HCT116 (cell line): ENCODE measurements at regions not wholly inside any gene's neighbourhood (a gene's known extent, or its start where the extent isn't known, plus 50 kb on each side); places are given as distances from the start of the nearest gene placed in this dataset.

ENCODE experiments used
- ATAC-seq: fragments of 200-7000 bp; cut with Tn5 transposase; 2 replicates; pipeline ENCODE4 v1.9.1; 2020; ENCODE audit warnings: mild to moderate bottlenecking, moderate library complexity
- BruUV-seq: library from RNA; stranded (reverse); fragments of 400-500 nt; replicated peaks from 2 replicates; lab custom pipeline; 2021; lab: Mats Ljungman, UMichigan
- CTCF ChIA-PET: fragments of 300-600 bp; sonication (Branson Sonifier 250); formaldehyde crosslinking; loops from one replicate; lab custom pipeline; 2021; ENCODE audit warnings: antibody characterized with exemption; lab: Charles Lee
- POLR2A ChIA-PET: fragments of 300-600, 350-600 bp; sonication (Branson Sonifier 250); formaldehyde crosslinking; loops from one replicate; lab custom pipeline; 2021; ENCODE audit warnings: antibody characterized with exemption; lab: Charles Lee
- RAD21 ChIA-PET, 2 experiments: fragments of 300-600 bp; sonication (Branson Sonifier 250); formaldehyde crosslinking; loops; one replicate each; lab custom pipeline; 2023; ENCODE audit warnings: low total read pairs in 2 of 2; ENCODE audit not compliant: uncharacterized antibody in 2 of 2, unreplicated experiment in 2 of 2, low non-redundant PET in 1 of 2; lab: Charles Lee
- DNase-seq: peaks from one replicate; pipeline ENCODE4 v3.0.0-alpha.2; 2010; ENCODE audit warnings: low read depth, low spot score
- H2AFZ ChIP-seq: fragments of 200-600 bp; shearing (Covaris generic), sonication (generic); 2 replicates; pipeline ENCODE4 v1.6.1; 2017; ENCODE audit warnings: low read depth, mixed run types, mixed read lengths, antibody characterized with exemption, low read length; ENCODE audit not compliant: poor library complexity, severe bottlenecking
- H3K27ac ChIP-seq: 2 replicates; pipeline ENCODE4 v1.5.1; 2012; ENCODE audit warnings: low read depth, low read length
- H3K27me3 ChIP-seq: fragments of 200-600 bp; sonication (generic); 2 replicates; pipeline ENCODE4 v1.6.1; 2016; ENCODE audit warnings: mixed run types, low read length, mixed read lengths; ENCODE audit not compliant: insufficient read depth
- H3K36me3 ChIP-seq, 2 experiments: fragments of 200-500 bp in 1 of 2; fragments of 200-600 bp in 1 of 2; sonication (Bioruptor generic) in 1 of 2; sonication (generic) in 1 of 2; 2 replicates each; pipeline versions ENCODE4 v1.5.1 to v1.6.1; 2014 to 2016; ENCODE audit warnings: low read length in 2 of 2, inconsistent platforms in 1 of 2, mixed read lengths in 1 of 2, mixed run types in 1 of 2; ENCODE audit not compliant: insufficient read depth in 2 of 2, control insufficient read depth in 1 of 2
- H3K4me1 ChIP-seq, 2 experiments: fragments of 200-600 bp in 1 of 2; sonication (generic) in 1 of 2; 2 replicates each; pipeline versions ENCODE4 v1.5.1 to v1.6.1; 2012 to 2017; ENCODE audit warnings: low read length in 2 of 2, inconsistent platforms in 1 of 2, mild to moderate bottlenecking in 1 of 2, mixed read lengths in 1 of 2, mixed run types in 1 of 2, moderate library complexity in 1 of 2; ENCODE audit not compliant: insufficient read depth in 2 of 2, control insufficient read depth in 1 of 2
- H3K4me2 ChIP-seq: fragments of 200-600 bp; sonication (generic); 2 replicates; pipeline ENCODE4 v1.6.1; 2017; ENCODE audit warnings: mixed run types, low read length, mixed read lengths
- H3K4me3 ChIP-seq, 2 experiments: fragments of 200-600 bp in 1 of 2; sonication (generic) in 1 of 2; replicated peaks in 1 of 2; 2 replicates each; pipeline ENCODE4 v1.5.1; 2011 to 2016; ENCODE audit warnings: low read length in 2 of 2, control low read depth in 1 of 2, low read depth in 1 of 2, mild to moderate bottlenecking in 1 of 2, mixed read lengths in 1 of 2, mixed run types in 1 of 2
- H3K79me2 ChIP-seq: fragments of 200-600 bp; sonication (generic); 2 replicates; pipeline ENCODE4 v1.6.1; 2017; ENCODE audit warnings: mild to moderate bottlenecking, mixed run types, low read length, moderate library complexity, mixed read lengths; ENCODE audit not compliant: insufficient read depth
- H3K9ac ChIP-seq: fragments of 200-600 bp; sonication (generic); 2 replicates; pipeline ENCODE4 v1.6.1; 2016; ENCODE audit warnings: low read length, mixed read lengths
- H3K9me2 ChIP-seq: fragments of 200-600 bp; sonication (generic), shearing (Covaris generic); 2 replicates; pipeline ENCODE4 v1.6.1; 2017; ENCODE audit warnings: mixed run types, mild to moderate bottlenecking, moderate library complexity; ENCODE audit not compliant: insufficient read depth
- H3K9me3 ChIP-seq, 2 experiments: fragments of 200-500 bp in 1 of 2; fragments of 200-600 bp in 1 of 2; sonication (Bioruptor generic) in 1 of 2; sonication (generic) in 1 of 2; 2 replicates each; pipeline ENCODE4 v1.6.1; 2014 to 2017; ENCODE audit warnings: low read length in 2 of 2, mixed read lengths in 2 of 2, inconsistent platforms in 1 of 2, low read depth in 1 of 2, mild to moderate bottlenecking in 1 of 2, mixed run types in 1 of 2, moderate library complexity in 1 of 2; ENCODE audit not compliant: control insufficient read depth in 1 of 2, insufficient read depth in 1 of 2
- H4K20me1 ChIP-seq: fragments of 200-600 bp; sonication (generic), shearing (Covaris generic); 2 replicates; pipeline ENCODE4 v1.6.1; 2017; ENCODE audit warnings: mixed run types, mild to moderate bottlenecking, moderate library complexity; ENCODE audit not compliant: insufficient read depth
- CBX3 ChIP-seq: IDR thresholded peaks from 2 replicates; pipeline ENCODE4 v1.6.1; 2012; ENCODE audit warnings: low read depth
- CEBPB ChIP-seq: IDR thresholded peaks from 2 replicates; pipeline ENCODE4 v1.6.1; 2012; ENCODE audit warnings: low read depth
- EGR1 ChIP-seq: IDR thresholded peaks from 2 replicates; pipeline ENCODE4 v1.6.1; 2012; ENCODE audit warnings: low read depth
- EZH2phosphoT487 ChIP-seq: fragments of 200-600 bp; IDR thresholded peaks from 2 replicates; pipeline ENCODE4 v1.6.1; 2018; ENCODE audit warnings: antibody characterized with exemption, borderline replicate concordance
- FOSL1 ChIP-seq: IDR thresholded peaks from 2 replicates; pipeline ENCODE4 v1.6.1; 2012; ENCODE audit warnings: low read depth
- JUND ChIP-seq: IDR thresholded peaks from 2 replicates; pipeline ENCODE4 v1.6.1; 2012
- POLR2A ChIP-seq: IDR thresholded peaks from 2 replicates; pipeline ENCODE4 v1.7.0; 2011; ENCODE audit warnings: borderline replicate concordance; ENCODE audit not compliant: insufficient read depth, insufficient read length; ENCODE audit errors: extremely low read depth
- POLR2AphosphoS5 ChIP-seq: IDR thresholded peaks from 2 replicates; pipeline ENCODE4 v1.6.1; 2011; ENCODE audit warnings: mild to moderate bottlenecking, low read depth, low read length, moderate library complexity
- RAD21 ChIP-seq: IDR thresholded peaks from 2 replicates; pipeline ENCODE4 v1.6.1; 2012; ENCODE audit warnings: low read depth, mild to moderate bottlenecking
- SP1 ChIP-seq: IDR thresholded peaks from 2 replicates; pipeline ENCODE4 v1.6.1; 2012; ENCODE audit warnings: low read depth
- TCF7L2 ChIP-seq: IDR thresholded peaks from 2 replicates; pipeline ENCODE4 v1.7.0; 2011; ENCODE audit warnings: borderline replicate concordance, inconsistent platforms; ENCODE audit not compliant: insufficient read depth, insufficient read length; ENCODE audit errors: extremely low read depth
- YY1 ChIP-seq: IDR thresholded peaks from 2 replicates; pipeline ENCODE4 v1.6.1; 2011; ENCODE audit warnings: low read length, low read depth, moderate library complexity, mild to moderate bottlenecking; ENCODE audit not compliant: insufficient replicate concordance; ENCODE audit errors: extremely low read depth
- ZFX ChIP-seq: fragments of 450-650 bp; IDR thresholded peaks from 2 replicates; pipeline ENCODE4 v1.6.1; 2017
- intact Hi-C: fragments of 100-400 bp; cut with micrococcal nuclease; formaldehyde crosslinking; loops from 2 replicates; pipeline ENCODE4 v1.10.0; 2022
- TF ChIP-seq, protein P1 (sequence below): IDR thresholded peaks from 2 replicates; pipeline ENCODE4 v1.6.1; 2012
- TF ChIP-seq, protein P2 (sequence below): IDR thresholded peaks from 2 replicates; pipeline ENCODE4 v1.6.1; 2012
- TF ChIP-seq, protein P3 (sequence below): IDR thresholded peaks from 2 replicates; pipeline ENCODE4 v1.6.1; 2011; ENCODE audit warnings: mild to moderate bottlenecking, low read length, moderate library complexity; ENCODE audit not compliant: insufficient replicate concordance; ENCODE audit errors: extremely low read depth

DNA sequence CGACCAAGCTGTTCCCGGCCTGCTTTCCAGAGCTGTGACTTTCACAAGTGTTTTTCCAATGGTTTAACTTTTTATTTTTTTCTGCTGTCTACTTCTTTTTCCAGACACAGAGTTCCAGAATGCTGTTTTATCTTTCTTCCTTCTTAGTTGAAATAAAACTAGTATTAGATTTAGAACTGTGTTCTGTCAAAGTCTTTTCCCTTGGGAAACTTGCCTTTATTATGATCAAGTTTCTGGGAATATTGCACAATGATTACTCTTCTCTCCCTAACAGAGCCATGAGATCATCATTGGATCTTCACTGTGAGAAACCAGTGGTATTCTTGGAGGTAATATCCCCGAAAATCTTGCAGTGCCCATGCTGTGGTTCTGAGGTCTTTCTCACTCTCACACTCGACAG is 104.9 kb upstream of the KCND2 start:
- RAD21 ChIA-PET = no interaction called here
- BruUV-seq = no TSS peak

DNA sequence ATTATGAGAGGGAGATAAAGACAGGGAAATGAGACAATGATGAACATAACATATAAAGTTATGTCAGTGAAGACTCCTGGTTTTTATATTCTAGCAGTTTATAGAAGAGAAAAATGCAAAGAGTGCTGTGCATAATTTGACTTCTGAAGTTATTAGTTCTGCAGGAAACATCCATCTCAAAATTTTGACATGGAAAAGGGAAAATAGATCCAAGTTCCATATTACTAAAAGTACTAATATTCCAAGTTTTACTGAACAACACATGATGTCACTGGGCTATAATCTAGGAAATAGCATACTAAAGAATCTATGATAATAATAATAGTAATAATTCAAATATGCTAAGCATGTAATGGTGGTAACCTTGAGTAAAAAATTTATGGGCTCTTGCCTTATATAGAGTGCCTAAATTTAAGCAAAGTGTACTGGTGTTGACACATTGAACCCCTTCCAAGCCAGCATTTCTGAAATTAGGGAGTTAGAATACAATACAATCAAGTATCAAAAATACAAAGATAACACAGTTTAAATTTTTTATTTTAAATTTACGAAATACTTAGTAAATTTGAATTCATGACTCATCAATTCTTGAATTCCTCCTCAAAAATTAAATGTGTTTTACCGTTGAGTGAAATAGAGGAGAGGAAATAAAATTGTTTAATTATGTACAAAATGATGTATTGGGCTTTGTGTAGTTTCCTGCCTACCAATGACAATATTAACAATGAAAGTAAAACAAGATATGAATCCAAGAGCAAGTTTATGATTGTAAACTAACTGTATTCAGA is 102.8 kb upstream of the KCND2 start:
- Histone ChIP-seq H2AFZ (peak overlapping the region; percentile 49), H3K9ac (no peak overlapping the region), H3K4me1 (peaks cover 6 to 17% of the 10 kb centered on the region in 2 experiments; a peak in 3 of 4 replicates), H3K9me2 (no peaks in the 10 kb centered on the region), H4K20me1 (no peaks in the 10 kb centered on the region), H3K36me3 (no peaks in the 10 kb centered on the region), H3K9me3 (no peaks in the 10 kb centered on the region), H3K79me2 (no peaks in the 10 kb centered on the region), H3K27ac (no peak overlapping the region), H3K27me3 (no peaks in the 10 kb centered on the region), H3K4me3 (no peak overlapping the region)
- ChIA-PET CTCF (no interaction called here), RAD21 (no interaction called here), POLR2A (no interaction called here)
- intact Hi-C loops = no loop called here
- BruUV-seq = no TSS peak
- DNase-seq (no peak), ATAC-seq (no peak)
- TF ChIP-seq, protein P1, sequence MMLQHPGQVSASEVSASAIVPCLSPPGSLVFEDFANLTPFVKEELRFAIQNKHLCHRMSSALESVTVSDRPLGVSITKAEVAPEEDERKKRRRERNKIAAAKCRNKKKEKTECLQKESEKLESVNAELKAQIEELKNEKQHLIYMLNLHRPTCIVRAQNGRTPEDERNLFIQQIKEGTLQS = no peak
- TF ChIP-seq JUND = no peak
- TF ChIP-seq, protein P2, sequence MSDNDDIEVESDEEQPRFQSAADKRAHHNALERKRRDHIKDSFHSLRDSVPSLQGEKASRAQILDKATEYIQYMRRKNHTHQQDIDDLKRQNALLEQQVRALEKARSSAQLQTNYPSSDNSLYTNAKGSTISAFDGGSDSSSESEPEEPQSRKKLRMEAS = no peak
- TF ChIP-seq CEBPB = no peak
- no peak for TF ChIP-seq EGR1
- TF ChIP-seq RAD21 = no peak
- TF ChIP-seq, protein P3, sequence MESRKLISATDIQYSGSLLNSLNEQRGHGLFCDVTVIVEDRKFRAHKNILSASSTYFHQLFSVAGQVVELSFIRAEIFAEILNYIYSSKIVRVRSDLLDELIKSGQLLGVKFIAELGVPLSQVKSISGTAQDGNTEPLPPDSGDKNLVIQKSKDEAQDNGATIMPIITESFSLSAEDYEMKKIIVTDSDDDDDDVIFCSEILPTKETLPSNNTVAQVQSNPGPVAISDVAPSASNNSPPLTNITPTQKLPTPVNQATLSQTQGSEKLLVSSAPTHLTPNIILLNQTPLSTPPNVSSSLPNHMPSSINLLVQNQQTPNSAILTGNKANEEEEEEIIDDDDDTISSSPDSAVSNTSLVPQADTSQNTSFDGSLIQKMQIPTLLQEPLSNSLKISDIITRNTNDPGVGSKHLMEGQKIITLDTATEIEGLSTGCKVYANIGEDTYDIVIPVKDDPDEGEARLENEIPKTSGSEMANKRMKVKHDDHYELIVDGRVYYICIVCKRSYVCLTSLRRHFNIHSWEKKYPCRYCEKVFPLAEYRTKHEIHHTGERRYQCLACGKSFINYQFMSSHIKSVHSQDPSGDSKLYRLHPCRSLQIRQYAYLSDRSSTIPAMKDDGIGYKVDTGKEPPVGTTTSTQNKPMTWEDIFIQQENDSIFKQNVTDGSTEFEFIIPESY = no peak
- no peak for TF ChIP-seq SP1
- TF ChIP-seq POLR2A = no peak
- no peak for TF ChIP-seq ZFX
- TF ChIP-seq, all 23 proteins: peak for 0
- peak overlapping the region; percentile 32; the same call in 1 of the 2 replicates for H3K4me2 ChIP-seq

More for the DNA sequence above, 104.9 kb upstream of the KCND2 start:
- Histone ChIP-seq H3K9me3 (no peaks in the 10 kb centered on the region), H3K4me2 (no peak overlapping the region), H3K36me3 (no peaks in the 10 kb centered on the region)
- POLR2A ChIA-PET = no interaction called here
- DNase-seq = no peak
- TF ChIP-seq EZH2phosphoT487 = no peak
- no peak for TF ChIP-seq YY1
- TF ChIP-seq POLR2AphosphoS5 = no peak
- TF ChIP-seq FOSL1 = no peak
- no peak for TF ChIP-seq CBX3
- no peak for TF ChIP-seq TCF7L2
- TF ChIP-seq SP1 = no peak
- TF ChIP-seq, all 23 proteins: peak for 0
- no peak for ATAC-seq
- peaks cover 6 to 17% of the 10 kb centered on the region in 2 experiments; a peak in 3 of 4 replicates for H3K4me1 ChIP-seq
- H2AFZ ChIP-seq = no peak overlapping the region
- no peaks in the 10 kb centered on the region for H3K9me2 ChIP-seq
- H4K20me1 ChIP-seq = no peaks in the 10 kb centered on the region
- no peaks in the 10 kb centered on the region for H3K27me3 ChIP-seq
- H3K9ac ChIP-seq = no peak overlapping the region
- CTCF ChIA-PET = no interaction called here
- no peak overlapping the region for H3K27ac ChIP-seq
- intact Hi-C loops = no loop called here
- no peaks in the 10 kb centered on the region for H3K79me2 ChIP-seq
- H3K4me3 ChIP-seq = no peak overlapping the region
